ENCODE measurements at regions not wholly inside any gene's neighbourhood (a gene's known extent, or its start where the extent isn't known, plus 50 kb on each side); places are given as distances from the start of the nearest gene placed in this dataset.

DNA sequence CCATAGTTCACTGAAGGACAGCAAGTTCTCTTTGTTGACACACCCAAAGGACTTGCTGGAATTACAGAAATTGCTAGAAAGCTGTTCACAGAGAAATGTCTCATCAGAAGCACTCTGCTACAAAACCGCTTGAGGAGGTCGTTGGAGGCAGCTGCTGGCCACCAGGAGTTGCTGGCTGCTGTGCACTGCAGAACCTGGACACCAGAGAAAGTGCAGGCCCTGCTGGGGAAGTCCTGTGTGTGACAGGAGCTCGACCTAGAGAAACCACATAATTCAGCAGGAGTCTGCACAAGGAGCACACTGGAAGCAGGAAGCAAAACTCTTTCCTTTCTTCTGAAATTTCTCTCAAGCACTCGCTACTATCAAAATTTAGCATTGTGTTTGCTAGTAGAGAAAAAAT is 461.5 kb upstream of the GHITM start:
- no peak for DNase-seq (ENCODE audit: low spot score)
- intact Hi-C loops (cut with DNase I), result no loop called here

DNA sequence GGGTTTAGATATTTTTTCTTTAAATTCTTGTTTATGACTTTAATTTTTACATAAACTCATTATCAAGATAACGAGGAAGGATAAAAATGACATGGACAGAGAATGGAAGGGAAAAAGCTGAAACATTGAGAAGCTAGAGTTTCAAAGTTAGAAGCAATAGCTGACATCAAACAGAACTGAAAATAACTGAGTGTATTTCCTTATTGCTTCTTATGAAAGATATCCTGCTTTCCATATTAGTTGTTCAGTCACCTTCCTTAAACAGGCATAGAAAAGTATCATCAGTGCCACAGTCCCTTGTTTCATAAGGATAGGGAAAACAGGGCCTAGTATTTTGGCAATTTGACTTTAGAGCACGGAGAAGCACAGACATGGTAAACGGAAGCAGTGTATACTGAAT is 460.5 kb upstream of the GHITM start:
- intact Hi-C loops (cut with DNase I), result no loop called here
- DNase-seq (ENCODE audit: low spot score), result no peak

DNA sequence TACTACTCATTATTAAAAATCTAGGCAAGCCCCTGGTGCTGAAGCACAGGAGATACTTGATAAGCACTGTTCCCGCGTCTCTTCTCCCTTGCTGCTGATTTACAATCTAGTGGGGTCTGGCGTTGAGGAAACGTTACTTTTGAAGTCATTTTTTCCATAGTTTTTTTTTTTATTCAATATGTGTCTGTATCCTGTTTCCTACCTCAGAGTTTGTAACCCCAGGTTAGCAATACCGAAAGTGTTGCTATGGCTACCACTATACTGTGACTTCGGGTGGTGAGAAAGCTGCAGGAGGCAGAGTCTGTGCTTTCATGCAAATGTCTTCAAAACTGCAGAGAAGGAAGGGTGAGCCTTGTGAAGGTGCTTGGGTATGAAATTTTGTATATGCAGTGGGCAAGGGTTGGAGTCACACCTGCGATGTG is 458.8 kb upstream of the GHITM start:
- DNase-seq (ENCODE audit: low spot score), result no peak
- intact Hi-C loops (cut with DNase I), result no loop called here

DNA sequence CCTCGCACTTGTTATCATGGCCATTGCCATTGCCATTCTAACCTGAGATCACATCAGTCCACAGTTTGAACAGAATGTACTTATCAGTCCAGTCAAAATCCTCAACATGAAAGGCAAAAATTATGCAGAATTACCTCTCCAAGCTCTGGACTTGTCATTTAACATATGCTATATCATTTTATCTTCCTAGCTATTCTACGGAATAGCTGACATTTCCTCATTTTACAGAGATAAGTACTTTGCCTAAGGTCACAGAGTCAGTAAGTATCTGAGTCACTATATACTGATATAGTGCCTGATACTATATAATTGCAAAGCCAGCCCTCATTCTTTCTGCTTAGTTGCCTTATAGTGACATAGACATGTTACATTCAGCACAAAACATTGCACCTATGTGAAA is 456.9 kb upstream of the GHITM start:
- no peak for DNase-seq (ENCODE audit: low spot score)
- intact Hi-C loops (cut with DNase I), result no loop called here

DNA sequence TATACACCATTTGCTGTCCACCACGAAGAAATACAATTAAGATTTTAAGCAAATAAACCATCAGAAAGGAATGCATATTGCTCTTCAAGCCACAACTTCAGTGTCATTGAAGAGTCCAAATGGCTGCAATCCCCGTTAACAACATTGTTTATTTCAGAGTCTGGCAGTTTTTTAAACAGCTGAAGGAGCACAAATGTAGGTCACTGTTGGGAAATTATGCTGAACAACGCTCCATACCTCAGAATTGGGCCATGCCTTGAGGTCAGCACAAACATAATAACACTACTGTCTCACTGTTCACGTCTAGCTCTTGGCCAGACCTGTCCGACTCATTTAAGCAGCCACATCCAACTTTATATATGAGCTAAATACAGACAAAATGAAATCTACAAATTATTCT is 453.9 kb upstream of the GHITM start:
- intact Hi-C loops (cut with DNase I), result no loop called here
- no peak for DNase-seq (ENCODE audit: low spot score)

DNA sequence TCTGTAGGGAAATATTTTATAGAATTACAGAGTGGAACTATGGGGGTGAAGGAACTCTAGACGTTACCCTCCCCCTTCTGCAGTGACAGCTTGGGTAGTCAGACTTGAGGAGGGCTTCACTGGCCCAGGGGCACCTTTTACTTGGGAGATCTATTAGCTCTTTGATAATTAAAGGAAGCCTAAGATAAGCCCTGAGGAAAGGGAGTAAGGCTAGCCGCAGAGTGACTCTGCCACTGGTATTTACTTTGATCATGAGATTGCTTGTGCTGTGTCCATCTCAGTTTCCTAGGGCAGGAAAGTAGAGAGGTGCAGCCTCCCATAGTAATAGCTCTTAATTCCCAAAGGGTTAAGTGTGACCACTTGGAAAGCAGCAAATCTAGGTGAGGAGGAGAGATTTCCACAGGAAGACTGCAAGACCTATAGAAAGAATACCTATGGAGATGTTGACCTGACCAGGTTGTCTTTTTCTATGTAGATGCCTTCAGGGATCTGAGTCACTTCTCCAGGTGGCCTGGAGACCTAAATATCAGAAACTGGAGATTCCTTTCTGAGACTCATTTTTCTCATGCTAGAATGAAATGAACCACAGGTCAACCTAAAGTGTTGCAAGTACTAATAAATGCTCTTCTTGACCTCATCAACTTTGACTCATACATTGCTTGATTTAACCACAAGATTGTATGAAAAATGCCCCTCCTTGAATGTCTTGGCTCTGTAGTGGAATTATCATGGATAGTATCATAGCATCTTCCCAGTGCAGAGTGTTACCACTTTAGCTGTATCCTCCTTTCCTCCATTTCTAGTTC is 447.3 kb upstream of the GHITM start:
- no peak for DNase-seq (ENCODE audit: low spot score)
- intact Hi-C loops (cut with DNase I), result no loop called here

DNA sequence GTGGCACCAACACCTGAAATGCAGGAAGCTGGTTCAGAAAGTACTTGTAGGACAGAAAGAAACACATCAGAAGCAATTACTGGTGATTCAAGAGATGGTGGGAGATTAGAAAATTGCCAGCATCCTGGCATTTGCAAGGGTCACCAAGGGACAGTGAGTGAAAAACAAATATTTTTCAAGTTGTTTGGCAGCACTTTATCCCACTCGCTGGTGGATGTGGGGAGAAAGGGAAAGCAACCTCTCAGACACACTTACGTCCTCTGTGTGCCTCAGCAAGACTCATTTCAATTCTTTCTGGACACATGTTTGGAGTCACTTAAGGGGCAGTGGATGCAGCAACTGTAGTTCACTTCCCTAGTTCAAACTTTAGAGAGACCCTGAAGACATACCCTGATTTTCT is 440.4 kb upstream of the GHITM start:
- no peak for DNase-seq (ENCODE audit: low spot score)
- intact Hi-C loops (cut with DNase I), result no loop called here

DNA sequence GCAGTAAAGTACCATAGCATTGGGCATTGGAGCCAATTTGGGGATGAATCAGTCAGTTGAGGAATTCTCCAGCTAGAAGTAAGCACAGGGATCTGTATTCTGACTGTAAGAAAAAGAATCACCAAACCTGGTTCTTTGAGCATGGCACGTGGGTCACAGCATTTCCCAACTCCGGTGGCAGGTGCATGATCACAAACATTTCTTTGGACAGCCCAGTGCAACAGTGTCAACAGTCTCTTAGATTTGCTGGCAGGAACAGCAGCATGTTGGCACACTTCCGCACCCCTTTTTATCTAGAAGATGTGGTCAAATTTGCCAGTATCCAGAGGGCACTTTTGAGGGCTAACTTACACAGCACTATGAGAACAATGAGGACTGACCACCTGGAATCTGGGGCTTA is 437.5 kb upstream of the GHITM start:
- intact Hi-C loops (cut with DNase I), result no loop called here
- DNase-seq (ENCODE audit: low spot score), result no peak

DNA sequence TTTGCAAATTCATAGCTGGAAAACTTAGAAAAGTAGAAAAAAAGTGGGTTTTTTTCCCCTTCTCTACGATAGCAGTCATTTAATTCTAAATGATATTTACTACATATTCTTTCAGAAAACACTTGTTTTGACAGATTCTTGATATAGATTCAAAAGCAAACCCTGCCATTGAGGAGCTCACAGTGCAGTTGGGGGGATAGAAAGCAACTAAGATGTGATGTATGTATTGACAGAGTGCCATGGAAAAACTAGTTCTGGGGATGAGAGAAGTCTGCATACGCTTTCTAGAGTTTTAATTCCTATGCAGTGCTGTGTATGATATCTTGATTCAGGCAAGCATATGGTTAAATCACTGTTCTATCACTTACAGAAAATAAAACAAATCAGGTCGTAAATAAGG is 436.6 kb upstream of the GHITM start:
- DNase-seq (ENCODE audit: low spot score), result no peak
- intact Hi-C loops (cut with DNase I), result no loop called here

DNA sequence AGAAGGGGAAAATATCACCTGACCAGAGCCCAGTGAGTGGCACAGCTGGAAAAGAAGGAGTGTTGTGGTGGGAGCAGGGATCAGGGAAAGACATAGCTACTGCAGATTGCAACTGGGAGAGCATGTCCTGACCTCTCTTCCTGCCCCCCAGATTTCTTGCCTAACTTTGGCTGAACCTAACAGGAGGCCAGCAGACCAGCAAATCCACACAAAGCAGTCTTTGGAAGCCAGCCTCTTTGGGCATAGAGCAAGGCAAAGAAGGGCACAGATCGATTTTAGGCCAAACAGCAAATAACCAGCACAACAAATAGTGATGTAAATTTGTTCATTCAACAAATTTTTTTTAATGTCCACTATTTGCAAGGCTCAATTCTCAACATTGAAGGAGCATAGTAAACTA is 433.2 kb upstream of the GHITM start:
- intact Hi-C loops (cut with DNase I), result no loop called here
- no peak for DNase-seq (ENCODE audit: low spot score)

DNA sequence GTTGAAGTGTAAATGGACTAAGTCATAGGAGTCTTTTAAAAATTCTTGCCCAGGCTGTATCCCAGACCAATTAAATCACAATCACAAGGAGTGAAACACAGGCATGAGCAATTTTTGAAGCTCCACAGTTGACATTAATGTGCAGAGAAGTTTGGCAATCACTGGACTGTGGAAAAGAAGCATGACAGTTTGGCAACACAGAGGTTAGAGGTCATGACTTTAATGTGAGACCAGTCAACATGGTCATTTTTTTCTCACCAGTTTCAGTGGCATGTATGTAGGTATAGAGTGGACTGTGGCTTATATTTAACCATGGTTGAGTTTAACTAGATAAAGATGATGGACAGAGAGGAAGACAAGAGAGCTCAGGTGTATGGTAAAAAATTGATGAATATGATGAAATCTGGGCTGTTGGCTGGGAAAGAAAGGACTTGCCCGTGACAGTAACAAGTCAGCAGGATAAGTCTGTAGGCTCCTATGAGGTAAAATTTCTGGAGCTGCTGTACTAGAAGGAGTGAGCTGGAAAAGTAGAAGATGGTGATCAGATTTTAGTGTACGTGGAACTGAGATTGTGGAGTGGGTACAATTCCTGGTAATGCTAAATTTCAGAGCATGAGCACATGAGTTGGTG is 432.2 kb upstream of the GHITM start:
- no peak for DNase-seq (ENCODE audit: low spot score)
- intact Hi-C loops (cut with DNase I), result no loop called here

DNA sequence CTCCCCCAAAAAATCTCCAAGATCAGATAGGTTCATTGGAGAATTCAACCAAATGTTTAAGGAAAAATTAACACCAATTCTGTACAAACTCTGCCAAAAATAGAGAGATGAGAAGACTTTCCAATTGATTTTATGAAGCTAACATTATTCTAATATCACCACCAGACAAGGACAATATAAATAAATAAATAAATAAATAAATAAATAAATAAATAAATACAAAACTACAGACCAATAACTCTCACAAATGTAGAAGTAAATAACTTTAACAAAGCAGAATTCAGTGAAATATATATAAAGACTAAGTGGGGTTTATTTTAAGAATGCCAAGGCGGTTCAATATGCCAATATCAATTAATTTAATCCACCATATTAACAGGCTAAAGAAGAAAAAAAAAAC is 425.9 kb upstream of the GHITM start:
- no peak for DNase-seq (ENCODE audit: low spot score)
- intact Hi-C loops (cut with DNase I), result no loop called here

DNA sequence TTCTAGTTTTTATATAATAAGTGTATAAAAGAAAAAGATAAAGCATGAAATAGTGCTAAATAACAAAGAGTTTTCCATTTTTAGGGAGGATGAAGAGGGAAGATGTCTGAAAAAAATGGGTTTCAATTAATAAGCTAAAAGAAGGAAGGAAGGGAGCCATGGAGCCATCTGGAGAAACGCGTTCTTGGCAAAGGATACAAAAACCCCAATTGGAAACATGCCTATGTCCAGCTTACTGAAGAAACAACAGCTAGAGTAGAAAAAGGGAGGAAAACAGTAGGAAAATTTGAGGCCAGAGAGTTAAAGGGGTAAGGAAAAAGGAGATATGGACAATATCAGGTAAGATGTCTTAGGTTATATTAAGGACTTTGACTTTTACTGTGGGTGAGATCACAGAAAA is 416.2 kb upstream of the GHITM start:
- no peak for DNase-seq (ENCODE audit: low spot score)
- intact Hi-C loops (cut with DNase I), result loop anchor here in 1 of 2 donors (10.0 kb wide), 1 partner anchor 472 kb away; the partner anchor contains the start of gene CDHR1

DNA sequence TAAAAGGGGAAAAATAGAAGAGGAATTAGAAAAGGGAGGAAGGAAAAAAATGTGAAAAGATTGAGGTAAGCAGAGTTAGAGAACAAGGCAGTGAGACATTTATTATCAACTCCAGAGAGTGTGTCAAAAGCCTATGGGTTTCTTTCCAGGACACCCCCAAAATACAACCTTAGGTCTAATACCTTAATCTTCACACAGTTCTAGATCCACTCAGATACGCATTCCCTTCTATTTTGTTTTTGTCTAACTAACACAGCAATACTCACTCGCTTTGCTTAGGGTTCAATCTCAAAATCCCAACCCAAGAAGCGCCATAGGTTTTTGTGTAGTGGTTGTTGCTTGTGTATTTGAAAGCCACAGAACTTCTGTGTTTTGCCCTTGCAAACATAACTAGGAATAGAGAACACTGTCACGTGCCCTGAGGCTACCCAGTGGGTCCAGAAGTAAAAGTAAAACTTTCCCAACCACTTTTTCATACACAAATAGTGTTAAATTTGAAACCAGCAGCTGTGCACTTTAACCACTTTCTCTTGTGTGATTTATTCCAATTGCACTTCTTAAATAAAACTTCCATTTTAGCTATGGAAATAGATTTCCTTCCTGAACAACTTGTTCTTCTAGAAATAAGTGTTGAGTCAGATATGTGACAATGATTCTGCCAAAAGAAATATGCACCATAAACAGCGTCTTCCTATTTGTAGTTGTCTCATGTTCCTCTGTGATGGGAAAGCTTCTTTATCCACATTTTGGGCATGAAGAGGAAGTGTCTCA is 414.7 kb upstream of the GHITM start:
- intact Hi-C loops (cut with DNase I), result loop anchor here in 1 of 2 donors (10.0 kb wide), 1 partner anchor 470 kb away; the partner anchor contains the start of gene CDHR1

DNA sequence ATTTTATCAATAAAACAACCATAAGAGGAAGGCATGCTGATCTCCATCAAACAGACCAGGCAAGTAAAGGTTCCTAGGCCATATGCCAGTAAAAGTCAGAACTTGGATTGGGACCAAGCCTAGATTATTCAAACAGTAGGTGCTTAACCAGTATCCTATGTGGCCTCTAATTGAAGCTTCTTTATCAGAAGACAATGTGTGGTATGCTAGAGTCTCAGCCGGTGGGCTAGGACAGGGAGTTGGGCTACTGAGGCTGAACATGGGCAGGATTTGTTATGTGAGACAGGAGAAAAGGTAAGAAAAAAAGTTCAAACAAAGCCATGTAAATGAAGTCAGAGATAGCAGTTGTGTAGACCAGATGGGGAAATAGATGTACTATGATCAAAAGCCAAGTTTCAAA is 413.7 kb upstream of the GHITM start:
- DNase-seq (ENCODE audit: low spot score), result no peak
- intact Hi-C loops (cut with DNase I), result loop anchor here in 1 of 2 donors (10.0 kb wide), 1 partner anchor 469 kb away; the partner anchor contains the start of gene CDHR1

More for the DNA sequence above, 414.7 kb upstream of the GHITM start:
- no peak for DNase-seq (ENCODE audit: low spot score)

DNA sequence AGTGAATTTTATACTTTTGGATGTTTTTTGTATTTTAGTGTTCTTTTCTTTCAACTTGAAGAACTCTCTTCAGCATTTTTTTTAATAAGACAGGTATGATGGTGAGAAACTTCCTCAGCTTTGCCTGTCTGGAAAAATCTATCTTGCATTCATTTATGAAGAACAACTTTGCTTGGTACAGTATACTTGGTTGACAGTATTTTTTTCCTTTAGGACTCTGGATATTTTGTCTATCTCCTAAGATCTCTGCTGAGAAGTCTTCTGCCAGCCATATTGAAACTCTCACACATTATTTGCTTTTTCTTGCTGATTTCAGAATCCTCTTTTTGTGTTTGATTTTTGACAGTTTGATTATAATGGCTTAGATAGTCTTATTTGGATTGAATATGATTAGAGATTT is 405.0 kb upstream of the GHITM start:
- DNase-seq (ENCODE audit: low spot score), result no peak
- intact Hi-C loops (cut with DNase I), result no loop called here

DNA sequence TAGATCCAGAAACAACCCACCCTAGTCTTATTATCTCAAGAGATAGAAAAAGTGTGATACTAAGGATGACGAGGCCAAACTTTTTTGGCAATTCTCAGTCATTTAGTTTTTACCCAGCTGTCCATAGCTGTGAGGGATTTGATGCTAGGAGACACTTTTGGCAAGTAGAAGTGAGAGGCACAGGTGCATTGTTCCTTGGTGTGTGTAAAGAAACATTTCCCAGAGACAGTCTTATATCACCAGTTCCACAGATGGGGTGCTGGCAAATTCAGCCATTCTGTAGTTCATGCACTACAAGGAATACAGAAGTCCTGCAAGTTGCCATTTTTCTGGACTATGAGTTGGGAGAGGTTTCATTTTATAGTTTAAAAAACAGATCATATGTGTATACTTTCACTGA is 403.3 kb upstream of the GHITM start:
- intact Hi-C loops (cut with DNase I), result no loop called here

DNA sequence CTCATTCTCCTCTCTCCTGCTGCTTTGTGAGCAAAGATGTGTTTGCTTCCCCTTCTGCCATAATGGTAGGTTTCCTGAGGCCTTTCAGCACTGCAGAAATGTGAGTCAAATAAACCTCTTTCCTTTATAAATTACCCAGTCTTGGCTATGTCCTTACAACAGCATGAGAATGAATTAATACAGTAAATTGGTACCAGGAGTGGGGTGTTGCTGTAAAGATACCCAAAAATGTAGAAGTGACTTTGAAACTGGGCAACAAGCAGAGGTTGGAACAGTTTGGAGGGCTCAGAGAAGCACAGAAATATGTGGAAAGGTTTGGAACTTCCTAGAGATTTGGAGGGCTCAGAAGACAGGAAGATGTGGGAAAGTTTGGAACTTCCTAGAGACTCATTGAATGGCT is 388.7 kb upstream of the GHITM start:
- intact Hi-C loops (cut with DNase I), result no loop called here
- no peak for DNase-seq (ENCODE audit: low spot score)

More for the DNA sequence above, 403.3 kb upstream of the GHITM start:
- no peak for DNase-seq (ENCODE audit: low spot score)

DNA sequence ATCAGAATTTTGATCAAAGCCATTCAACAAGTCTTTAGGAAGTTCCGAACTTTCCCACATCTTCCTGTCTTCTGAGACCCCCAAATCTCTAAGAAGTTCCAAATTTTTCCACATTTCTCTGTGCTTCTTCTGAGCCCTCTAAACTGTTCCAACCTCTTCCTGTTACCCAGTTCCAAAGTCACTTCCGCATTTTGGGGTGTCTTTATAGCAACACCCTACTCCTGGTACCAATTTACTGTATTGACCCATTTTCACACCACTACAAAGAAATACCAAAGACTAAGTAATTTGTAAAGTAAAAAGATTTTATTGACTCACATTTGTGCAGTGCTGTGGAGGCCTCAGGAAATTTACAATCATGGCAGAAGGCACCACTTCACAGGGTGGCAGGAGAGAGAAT is 385.8 kb upstream of the GHITM start:
- intact Hi-C loops (cut with DNase I), result no loop called here

DNA sequence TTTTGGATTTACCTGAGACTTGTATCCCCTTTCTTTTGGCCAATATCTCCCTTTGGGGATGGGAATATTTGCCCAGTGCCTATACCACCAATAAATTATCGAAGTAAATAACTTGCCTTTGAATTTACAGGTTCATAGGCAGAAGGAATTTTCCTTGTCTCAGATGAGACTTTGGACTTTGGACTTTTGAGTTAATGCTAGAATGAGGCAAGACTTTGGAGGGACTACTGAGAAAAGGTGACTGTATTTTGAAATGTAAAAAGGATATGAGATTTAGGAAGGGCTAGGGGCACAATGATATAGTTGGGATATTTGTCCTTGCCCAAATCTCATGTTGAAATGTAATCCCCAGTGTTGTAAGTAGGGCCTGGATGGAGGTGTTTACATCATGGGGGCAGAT is 384.5 kb upstream of the GHITM start:
- DNase-seq (ENCODE audit: low spot score), result no peak
- intact Hi-C loops (cut with DNase I), result no loop called here

More for the DNA sequence above, 385.8 kb upstream of the GHITM start:
- no peak for DNase-seq (ENCODE audit: low spot score)

Measured in posterior vena cava (tissue), 2 donors.